SK-N-SH (cell line): ENCODE measurements at regions not wholly inside any gene's neighbourhood (a gene's known extent, or its start where the extent isn't known, plus 50 kb on each side); places are given as distances from the start of the nearest gene placed in this dataset.

Experiments
- CTCF ChIP-seq: fragments of 200-600 bp; sonication (generic); IDR thresholded peaks from 2 replicates; pipeline ENCODE4 v1.6.1; 2017; ENCODE audit warnings: antibody characterized with exemption, mild to moderate bottlenecking, moderate library complexity
- EP300 ChIP-seq, 2 experiments: IDR thresholded peaks; 2 replicates each; pipeline versions ENCODE4 v1.4.0 to v1.6.1; 2012; ENCODE audit warnings: borderline replicate concordance in 1 of 2, low read depth in 1 of 2, low read length in 1 of 2
- EZH2phosphoT487 ChIP-seq: fragments of 200-600 bp; sonication (generic); IDR thresholded peaks from 2 replicates; pipeline ENCODE4 v1.6.1; 2017; ENCODE audit warnings: low read depth, mixed run types, mild to moderate bottlenecking, antibody characterized with exemption, moderate library complexity, borderline replicate concordance
- FOXM1 ChIP-seq: IDR thresholded peaks from 2 replicates; pipeline ENCODE4 v1.4.0; 2012; ENCODE audit warnings: low read depth, mild to moderate bottlenecking
- JUND ChIP-seq: IDR thresholded peaks from 2 replicates; pipeline ENCODE4 v1.4.0; 2012
- MEF2A ChIP-seq: IDR thresholded peaks from 2 replicates; pipeline ENCODE4 v1.4.0; 2012; ENCODE audit warnings: low read depth, borderline replicate concordance
- MXI1 ChIP-seq: IDR thresholded peaks from 2 replicates; pipeline ENCODE4 v1.6.1; 2012; ENCODE audit warnings: mild to moderate bottlenecking, low read depth, low read length, improper control_type of control experiment
- POLR2AphosphoS5 ChIP-seq: IDR thresholded peaks from 2 replicates; pipeline ENCODE4 v1.6.1; 2012; ENCODE audit warnings: low read depth, low read length
- SMC3 ChIP-seq: IDR thresholded peaks from 2 replicates; pipeline ENCODE4 v1.6.1; 2012; ENCODE audit warnings: low read depth, low read length, improper control_type of control experiment
- TAF1 ChIP-seq: IDR thresholded peaks from 2 replicates; pipeline ENCODE4 v1.6.1; 2012; ENCODE audit warnings: low read depth, mild to moderate bottlenecking, low read length, moderate library complexity, borderline replicate concordance
- USF2 ChIP-seq: fragments of 150-350 bp; IDR thresholded peaks from 2 replicates; pipeline ENCODE4 v1.6.1; 2017; ENCODE audit warnings: antibody characterized with exemption, low read length, low read depth, borderline replicate concordance
- YY1 ChIP-seq: IDR thresholded peaks from 2 replicates; pipeline ENCODE4 v1.4.0; 2012; ENCODE audit warnings: low read depth, mild to moderate bottlenecking

GRCh38 chr5:74940782-74941353, 74.7 kb upstream of the FAM169A start:
- TF ChIP-seq JUND: no peak
- no peak for TF ChIP-seq POLR2AphosphoS5
- TF ChIP-seq YY1: no peak
- TF ChIP-seq CTCF: no peak
- TF ChIP-seq MXI1: no peak
- no peak for TF ChIP-seq SMC3
- no peak for TF ChIP-seq EP300 (IDR thresholded peaks at IDR 0.05; ENCODE audit: borderline replicate concordance in 1 of 2, low read depth in 1 of 2, low read length in 1 of 2)
- TF ChIP-seq USF2: no peak
- no peak for TF ChIP-seq EZH2phosphoT487
- TF ChIP-seq TAF1: no peak
- no peak for TF ChIP-seq MEF2A
- no peak for TF ChIP-seq FOXM1
